IPS-18c (cell line): ENCODE measurements at regions not wholly inside any gene's neighbourhood (a gene's known extent, or its start where the extent isn't known, plus 50 kb on each side); places are given as distances from the start of the nearest gene placed in this dataset.
"Not testable (repeated sequence)": the region's sequence is repeated elsewhere in the genome, so short reads cannot be mapped to it uniquely, and the experiment has no call there.

Experiments used
- H3K4me3 ChIP-seq: 2 replicates; pipeline ENCODE4 v1.7.0; 2013; ENCODE audit warnings: low read depth, mild to moderate bottlenecking, low read length, moderate library complexity; ENCODE audit not compliant: insufficient read depth
- H3K9me3 ChIP-seq: one replicate; pipeline ENCODE4 v1.6.1; 2013; ENCODE audit warnings: mild to moderate bottlenecking, low read length, moderate library complexity; ENCODE audit not compliant: control insufficient read depth, insufficient read depth

GRCh38 chr1:57532299-57532698 is 108.4 kb upstream of the DAB1 start:
- H3K9me3 ChIP-seq: no peaks in the 10 kb centered on the region
- H3K4me3 ChIP-seq: no peak overlapping the region

DNA sequence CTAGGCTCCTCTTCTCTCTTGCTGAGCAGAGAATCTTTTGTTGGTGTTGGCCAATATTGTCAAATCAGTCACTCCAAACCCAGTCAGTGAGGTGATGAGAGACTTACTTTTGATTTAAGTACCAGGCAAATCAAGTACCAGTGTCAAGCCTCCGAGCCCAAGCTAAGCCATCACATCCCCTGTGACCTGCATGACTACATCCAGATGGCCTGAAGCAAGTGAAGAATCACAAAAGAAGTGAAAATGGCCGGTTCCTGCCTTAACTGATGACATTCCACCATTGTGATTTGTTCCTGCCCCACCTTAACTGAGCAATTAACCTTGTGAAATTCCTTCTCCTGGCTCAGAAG is 107.0 kb upstream of the DAB1 start:
- H3K4me3 ChIP-seq: not testable (repeated sequence)

GRCh38 chr1:57530206-57530910 is 106.5 kb upstream of the DAB1 start:
- H3K4me3 ChIP-seq: no peak overlapping the region
- no peaks in the 10 kb centered on the region for H3K9me3 ChIP-seq

More for the DNA sequence above, 107.0 kb upstream of the DAB1 start:
- H3K9me3 ChIP-seq: not testable (repeated sequence)

- H3K9me3 ChIP-seq: no peaks in the 10 kb centered on the region
- H3K4me3 ChIP-seq: no peak overlapping the region
These were observed 98.7 kb upstream of the DAB1 start for GRCh38 chr1:57522575-57522974.

GRCh38 chr1:57520743-57521515 is 97.1 kb upstream of the DAB1 start:
- Histone ChIP-seq H3K9me3 (no peaks in the 10 kb centered on the region), H3K4me3 (no peak overlapping the region)

DNA sequence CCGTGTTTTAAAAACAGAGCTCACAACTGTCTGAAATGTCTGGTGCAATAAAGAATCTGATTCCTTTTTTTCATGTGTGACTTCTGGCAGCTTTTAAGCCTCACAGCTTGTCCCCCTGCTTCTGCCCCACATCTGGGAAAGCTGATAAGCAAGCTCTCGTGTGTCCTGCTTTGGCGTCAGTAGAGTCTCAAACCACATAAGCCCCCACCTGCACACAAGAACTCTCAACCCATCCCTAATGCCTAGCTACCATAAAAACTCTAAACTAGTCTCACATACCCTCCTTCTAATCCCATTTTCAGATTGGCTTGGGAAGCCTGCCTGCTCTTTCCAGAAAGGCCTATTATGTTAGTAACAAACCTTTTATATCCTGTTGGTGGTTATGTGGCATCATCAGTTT is 94.6 kb upstream of the DAB1 start:
- Histone ChIP-seq H3K9me3 (no peaks in the 10 kb centered on the region), H3K4me3 (no peak overlapping the region)

DNA sequence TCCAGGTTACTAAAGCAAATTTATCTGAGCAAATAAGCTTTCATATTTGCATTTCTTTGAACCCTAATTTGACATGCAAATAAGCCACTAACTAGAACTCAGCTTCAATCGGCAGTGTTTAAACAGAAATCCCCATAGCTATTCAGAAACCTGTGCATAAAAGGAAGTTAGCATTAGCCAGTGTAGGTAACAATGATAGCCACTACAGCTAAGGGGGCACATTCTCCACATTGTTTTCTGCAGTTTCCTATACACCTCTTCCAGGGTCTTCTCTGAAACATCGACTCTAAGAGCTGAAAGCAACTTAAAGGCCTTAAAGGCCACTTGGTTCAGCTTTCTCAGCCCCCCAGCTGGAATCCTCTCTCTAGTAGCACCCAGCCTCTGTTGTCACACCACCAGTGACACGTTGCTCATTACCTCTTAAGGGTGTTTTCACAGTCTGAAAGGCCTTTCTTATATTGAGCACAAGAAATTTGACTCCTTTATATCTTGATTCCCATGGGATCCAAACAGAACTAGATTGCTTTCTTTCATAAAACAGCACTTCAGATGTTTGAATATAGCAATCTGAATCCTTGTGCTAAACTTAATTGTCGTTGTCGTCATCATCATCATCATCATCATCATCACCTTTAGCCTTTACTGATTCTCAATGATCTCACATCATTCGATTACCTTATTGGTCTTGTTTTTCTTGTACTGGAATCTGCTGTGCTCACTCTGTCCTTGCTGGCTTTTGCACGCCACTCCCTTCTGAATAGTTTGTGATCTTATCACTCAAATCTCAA is 93.9 kb upstream of the DAB1 start:
- Histone ChIP-seq H3K9me3 (no peaks in the 10 kb centered on the region), H3K4me3 (no peak overlapping the region)

DNA sequence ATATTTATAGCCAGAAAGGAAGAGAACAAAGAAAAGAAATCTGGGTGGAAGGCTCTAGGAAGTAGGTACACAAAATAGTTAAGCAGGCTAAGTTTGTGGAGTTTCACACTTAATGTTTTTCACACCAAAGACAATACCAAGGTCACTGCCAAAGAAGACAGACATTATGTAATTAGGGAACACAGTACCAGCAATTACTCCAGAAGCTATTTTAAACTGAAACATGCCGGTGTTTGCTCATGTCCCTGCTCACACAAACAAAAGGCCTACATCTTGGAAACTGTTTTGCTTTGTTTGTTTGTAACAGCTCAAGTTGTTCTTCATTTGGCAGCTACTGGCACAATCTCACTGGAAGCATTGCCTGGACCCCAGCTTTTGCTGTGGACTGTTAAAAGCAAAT is 88.5 kb upstream of the DAB1 start:
- H3K9me3 ChIP-seq: no peaks in the 10 kb centered on the region
- H3K4me3 ChIP-seq: no peak overlapping the region

DNA sequence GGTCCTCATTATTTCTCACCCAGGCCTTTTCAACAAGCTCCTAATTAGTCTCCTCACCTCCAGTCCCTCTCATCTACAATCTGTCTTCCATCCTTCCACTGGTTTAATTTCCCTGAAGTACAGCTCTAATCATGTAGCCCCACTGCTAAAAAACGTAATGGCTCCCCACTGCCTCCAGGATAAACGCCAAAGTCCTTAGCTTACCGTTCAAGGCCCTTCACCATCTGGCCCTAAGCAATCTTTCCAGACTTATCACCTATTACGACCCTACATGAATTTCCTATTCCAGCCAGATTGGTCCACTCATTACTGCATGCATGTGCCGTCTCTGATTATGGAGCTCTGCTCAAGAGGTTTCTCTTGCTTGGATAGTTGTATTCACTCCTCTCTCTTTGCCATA is 83.1 kb upstream of the DAB1 start:
- H3K9me3 ChIP-seq: no peaks in the 10 kb centered on the region
- H3K4me3 ChIP-seq: no peak overlapping the region

GRCh38 chr1:57503337-57503736 is 79.5 kb upstream of the DAB1 start:
- Histone ChIP-seq H3K9me3 (no peaks in the 10 kb centered on the region), H3K4me3 (no peak overlapping the region)

DNA sequence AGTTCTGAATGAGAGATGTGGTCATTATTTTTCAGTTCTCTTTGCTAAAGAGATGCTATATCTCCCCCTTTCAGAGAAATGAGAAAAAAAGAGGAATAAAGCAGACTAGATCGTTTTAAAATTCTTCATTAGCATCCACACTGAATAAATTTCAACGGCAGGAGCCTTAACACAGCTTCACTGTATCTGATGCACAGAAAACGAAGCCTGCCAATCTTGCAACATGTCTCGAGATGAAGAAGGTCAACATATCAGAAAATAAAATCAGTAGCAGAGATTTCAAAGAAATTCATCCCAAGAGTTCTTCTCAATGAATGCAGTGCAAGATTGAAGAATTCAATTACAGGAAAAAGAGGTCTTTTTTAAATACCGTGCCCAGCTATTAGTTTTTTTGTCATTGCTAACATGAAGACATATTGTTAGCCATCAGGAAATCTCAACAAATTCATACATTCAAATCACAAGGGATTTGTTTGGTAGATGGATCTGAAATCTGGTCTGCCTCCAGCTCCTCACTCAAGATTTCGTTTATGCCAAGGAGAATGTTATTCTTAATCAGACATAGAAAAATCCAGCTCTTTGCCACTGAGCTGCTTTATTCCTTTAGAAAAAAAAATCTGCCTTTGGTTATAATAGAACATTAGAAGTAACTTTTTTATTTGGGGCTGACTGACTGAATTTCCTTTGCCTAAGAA is 76.4 kb upstream of the DAB1 start:
- H3K9me3 ChIP-seq: no peaks in the 10 kb centered on the region
- no peak overlapping the region for H3K4me3 ChIP-seq

- Histone ChIP-seq H3K9me3 (no peaks in the 10 kb centered on the region), H3K4me3 (no peak overlapping the region)
These were observed 70.7 kb upstream of the DAB1 start for GRCh38 chr1:57494530-57495079.

DNA sequence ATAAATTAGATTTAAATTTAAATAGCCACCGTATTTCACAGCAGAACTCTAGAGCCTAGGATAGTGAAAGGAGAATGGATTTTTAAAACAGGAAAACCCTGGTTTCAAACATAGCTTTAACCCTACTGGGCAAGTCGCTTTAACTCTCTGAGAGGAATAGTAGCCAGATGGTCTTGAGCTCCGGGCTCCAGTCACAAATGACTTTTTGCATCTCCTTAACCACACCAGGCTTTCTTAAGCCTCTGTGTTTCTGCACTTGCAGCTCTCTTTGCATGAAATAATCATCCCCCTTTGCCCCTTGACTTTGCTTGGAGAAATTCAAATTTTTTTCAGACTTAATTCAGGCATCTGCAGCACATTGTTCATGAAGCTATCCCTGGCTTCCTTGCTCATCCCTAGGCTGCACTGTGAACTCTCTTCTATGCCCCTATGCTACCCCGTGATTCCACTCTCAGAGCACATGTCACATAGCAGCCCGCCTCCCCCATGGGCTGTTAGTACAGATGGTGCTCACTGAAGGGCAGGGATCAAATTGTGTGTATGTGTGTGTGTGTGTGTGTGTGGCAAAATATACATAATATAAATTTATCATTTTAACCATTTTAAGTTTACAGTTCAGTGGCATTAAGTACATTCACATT is 68.8 kb upstream of the DAB1 start:
- H3K9me3 ChIP-seq: no peaks in the 10 kb centered on the region

DNA sequence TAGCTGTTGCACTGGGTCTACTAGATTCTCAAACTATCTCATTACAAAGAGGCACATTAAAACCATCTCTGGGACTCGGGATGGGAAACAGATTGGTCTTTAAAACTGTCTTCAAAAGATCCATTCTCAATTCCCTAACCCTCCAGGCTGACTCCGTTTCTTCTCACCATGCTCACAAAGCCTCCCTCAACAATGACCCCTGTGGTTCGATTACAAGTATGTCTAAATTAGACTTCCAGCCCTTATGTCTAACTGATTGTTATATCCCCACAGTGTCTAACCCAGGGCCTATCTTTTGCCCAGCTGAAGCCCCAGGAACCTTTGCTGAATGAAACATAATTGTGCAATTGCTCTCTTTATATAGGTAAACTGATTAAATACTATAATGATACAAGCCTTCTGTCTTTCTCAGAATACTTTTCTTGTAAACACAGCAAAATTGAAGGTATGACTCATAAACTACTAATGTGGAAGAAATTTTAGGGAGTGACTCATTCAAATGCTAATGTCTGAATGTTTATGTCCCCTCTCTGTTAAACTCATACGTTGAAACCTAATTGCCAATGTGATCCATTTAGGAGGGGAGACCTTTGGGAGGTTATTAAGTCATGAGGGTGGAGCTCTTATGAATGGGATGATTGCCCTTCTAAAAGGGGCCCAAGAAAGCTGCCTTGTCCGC is 65.6 kb upstream of the DAB1 start:
- Histone ChIP-seq H3K4me3 (no peak overlapping the region), H3K9me3 (no peaks in the 10 kb centered on the region)

More for the DNA sequence above, 68.8 kb upstream of the DAB1 start:
- no peak overlapping the region for H3K4me3 ChIP-seq

GRCh38 chr1:57485643-57486042 is 61.8 kb upstream of the DAB1 start:
- no peaks in the 10 kb centered on the region for H3K9me3 ChIP-seq
- no peak overlapping the region for H3K4me3 ChIP-seq

GRCh38 chr1:57483954-57484353 is 60.1 kb upstream of the DAB1 start:
- no peak overlapping the region for H3K4me3 ChIP-seq
- no peaks in the 10 kb centered on the region for H3K9me3 ChIP-seq
